NCI-H1436 treated with DMSO at 0.1 percent for 48 hours (cell line): ENCODE measurements at regions not wholly inside any gene's neighbourhood (a gene's known extent, or its start where the extent isn't known, plus 50 kb on each side); places are given as distances from the start of the nearest gene placed in this dataset.

Source experiments
- DNase-seq: peaks from one replicate; lab custom pipeline; 2025; lab: John Stamatoyannopoulos, UW

- no peak for DNase-seq
Observed at GRCh38 chr7:49376817-49377375, 396.5 kb upstream of the VWC2 start.

- DNase-seq = no peak
Observed at GRCh38 chr7:49386792-49387191, 386.6 kb upstream of the VWC2 start.

GRCh38 chr7:49389871-49390479 is 383.5 kb upstream of the VWC2 start:
- DNase-seq = no peak

GRCh38 chr7:49396229-49396628 is 377.2 kb upstream of the VWC2 start:
- DNase-seq = no peak

GRCh38 chr7:49397750-49398149 is 375.7 kb upstream of the VWC2 start:
- DNase-seq = no peak

- no peak for DNase-seq
Observed at GRCh38 chr7:49398236-49398635, 375.2 kb upstream of the VWC2 start.

- no peak for DNase-seq
Observed at GRCh38 chr7:49398746-49399145, 374.7 kb upstream of the VWC2 start.

- no peak for DNase-seq
Observed at GRCh38 chr7:49400891-49401550, 372.4 kb upstream of the VWC2 start.

GRCh38 chr7:49403844-49404243 is 369.6 kb upstream of the VWC2 start:
- no peak for DNase-seq

- DNase-seq = no peak
Observed at GRCh38 chr7:49407205-49407604, 366.2 kb upstream of the VWC2 start.

- DNase-seq = no peak
Observed at GRCh38 chr7:49417034-49417433, 356.4 kb upstream of the VWC2 start.

- no peak for DNase-seq
Observed at GRCh38 chr7:49418963-49419362, 354.5 kb upstream of the VWC2 start.

- DNase-seq = no peak
Observed at GRCh38 chr7:49422564-49422963, 350.9 kb upstream of the VWC2 start.

- no peak for DNase-seq
Observed at GRCh38 chr7:49424109-49424508, 349.3 kb upstream of the VWC2 start.

GRCh38 chr7:49425277-49425818 is 348.1 kb upstream of the VWC2 start:
- DNase-seq = no peak

GRCh38 chr7:49432254-49432653 is 341.2 kb upstream of the VWC2 start:
- no peak for DNase-seq

GRCh38 chr7:49433794-49434193 is 339.6 kb upstream of the VWC2 start:
- DNase-seq = no peak

GRCh38 chr7:49434846-49435245 is 338.6 kb upstream of the VWC2 start:
- DNase-seq = no peak

GRCh38 chr7:49438281-49438680 is 335.2 kb upstream of the VWC2 start:
- no peak for DNase-seq

- DNase-seq = no peak
Observed at GRCh38 chr7:49443515-49443914, 329.9 kb upstream of the VWC2 start.

- no peak for DNase-seq
Observed at GRCh38 chr7:49453486-49453885, 320.0 kb upstream of the VWC2 start.

GRCh38 chr7:49479441-49479840 is 294.0 kb upstream of the VWC2 start:
- no peak for DNase-seq

- no peak for DNase-seq
Observed at GRCh38 chr7:49479936-49480544, 293.4 kb upstream of the VWC2 start.
